ENCODE measurements at regions not wholly inside any gene's neighbourhood (a gene's known extent, or its start where the extent isn't known, plus 50 kb on each side); places are given as distances from the start of the nearest gene placed in this dataset.

DNA sequence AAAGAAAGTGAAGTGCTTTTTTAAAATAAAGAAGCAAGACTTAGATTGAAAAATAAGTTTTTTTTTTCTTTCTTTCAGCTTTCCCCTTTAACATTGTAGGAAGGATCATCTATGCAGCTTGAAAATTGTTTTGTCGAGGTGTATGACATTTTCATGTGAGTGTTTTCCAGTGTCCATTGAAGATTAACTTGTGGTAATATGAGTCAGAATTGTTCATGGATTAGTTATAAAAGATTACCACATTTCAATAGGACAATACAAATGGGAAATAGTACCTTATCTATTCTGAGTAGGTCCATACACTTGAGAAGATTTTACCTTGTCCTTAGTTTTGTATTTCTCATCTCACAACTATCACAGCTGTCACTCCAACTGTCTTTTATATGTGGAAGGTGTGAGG lies 1234.7 kb downstream of the NSUN3 start:
- Histone ChIP-seq H3K27ac (ENCODE audit: low read length) (no peak overlapping the region), H3K27me3 (ENCODE audit: insufficient read depth, low read depth, low read length) (no peaks in the 10 kb centered on the region), H3F3A (ENCODE audit: insufficient read depth, low read length, poor library complexity, severe bottlenecking) (no peaks in the 10 kb centered on the region), H4K20me1 (ENCODE audit: insufficient read depth) (no peaks in the 10 kb centered on the region), H3K79me2 (replicated peaks; ENCODE audit: insufficient read depth, low read length) (no peaks in the 10 kb centered on the region), H3K9me3 (ENCODE audit: low read length) (no peaks in the 10 kb centered on the region), H3K4me2 (ENCODE audit: low read length) (no peak overlapping the region), H3K4me3 (ENCODE audit: low read length) (no peak overlapping the region), H3K36me3 (ENCODE audit: insufficient read depth, low read length) (no peaks in the 10 kb centered on the region), H2AFZ (ENCODE audit: low read depth, low read length) (no peak overlapping the region), H3K9me2 (ENCODE audit: insufficient read depth, low read length) (peaks cover 3% of the 10 kb centered on the region), H3K9ac (ENCODE audit: low read length) (no peak overlapping the region)
- TF ChIP-seq EP300 (conservative IDR thresholded peaks at IDR 0.05; ENCODE audit: poor library complexity, severe bottlenecking) (no peak), RAD21 (conservative IDR thresholded peaks at IDR 0.05) (no peak), MXI1 (conservative IDR thresholded peaks at IDR 0.05; ENCODE audit: poor library complexity, severe bottlenecking) (no peak), POLR2AphosphoS5 (IDR thresholded peaks at IDR 0.05) (no peak), SMC3 (conservative IDR thresholded peaks at IDR 0.05; ENCODE audit: poor library complexity) (no peak), CTCF (IDR thresholded peaks at IDR 0.05; ENCODE audit: poor library complexity, severe bottlenecking) (no peak), TAF1 (IDR thresholded peaks at IDR 0.05; ENCODE audit: low read depth) (no peak), EZH2 (IDR thresholded peaks at IDR 0.05; ENCODE audit: borderline replicate concordance, insufficient read depth, low read length, poor library complexity, severe bottlenecking) (no peak)
- TF ChIP-seq, protein P1, sequence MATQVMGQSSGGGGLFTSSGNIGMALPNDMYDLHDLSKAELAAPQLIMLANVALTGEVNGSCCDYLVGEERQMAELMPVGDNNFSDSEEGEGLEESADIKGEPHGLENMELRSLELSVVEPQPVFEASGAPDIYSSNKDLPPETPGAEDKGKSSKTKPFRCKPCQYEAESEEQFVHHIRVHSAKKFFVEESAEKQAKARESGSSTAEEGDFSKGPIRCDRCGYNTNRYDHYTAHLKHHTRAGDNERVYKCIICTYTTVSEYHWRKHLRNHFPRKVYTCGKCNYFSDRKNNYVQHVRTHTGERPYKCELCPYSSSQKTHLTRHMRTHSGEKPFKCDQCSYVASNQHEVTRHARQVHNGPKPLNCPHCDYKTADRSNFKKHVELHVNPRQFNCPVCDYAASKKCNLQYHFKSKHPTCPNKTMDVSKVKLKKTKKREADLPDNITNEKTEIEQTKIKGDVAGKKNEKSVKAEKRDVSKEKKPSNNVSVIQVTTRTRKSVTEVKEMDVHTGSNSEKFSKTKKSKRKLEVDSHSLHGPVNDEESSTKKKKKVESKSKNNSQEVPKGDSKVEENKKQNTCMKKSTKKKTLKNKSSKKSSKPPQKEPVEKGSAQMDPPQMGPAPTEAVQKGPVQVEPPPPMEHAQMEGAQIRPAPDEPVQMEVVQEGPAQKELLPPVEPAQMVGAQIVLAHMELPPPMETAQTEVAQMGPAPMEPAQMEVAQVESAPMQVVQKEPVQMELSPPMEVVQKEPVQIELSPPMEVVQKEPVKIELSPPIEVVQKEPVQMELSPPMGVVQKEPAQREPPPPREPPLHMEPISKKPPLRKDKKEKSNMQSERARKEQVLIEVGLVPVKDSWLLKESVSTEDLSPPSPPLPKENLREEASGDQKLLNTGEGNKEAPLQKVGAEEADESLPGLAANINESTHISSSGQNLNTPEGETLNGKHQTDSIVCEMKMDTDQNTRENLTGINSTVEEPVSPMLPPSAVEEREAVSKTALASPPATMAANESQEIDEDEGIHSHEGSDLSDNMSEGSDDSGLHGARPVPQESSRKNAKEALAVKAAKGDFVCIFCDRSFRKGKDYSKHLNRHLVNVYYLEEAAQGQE (IDR thresholded peaks at IDR 0.05; ENCODE audit: borderline replicate concordance), result no peak

GRCh38 chr3:95302044-95302443 lies 1239.2 kb downstream of the NSUN3 start:
- no peak overlapping the region for H3K9ac ChIP-seq (ENCODE audit: low read length)
- no peak overlapping the region for H3K4me3 ChIP-seq (ENCODE audit: low read length)
- H2AFZ ChIP-seq (ENCODE audit: low read depth, low read length), result no peak overlapping the region
- H3K27ac ChIP-seq (ENCODE audit: low read length), result no peak overlapping the region
- H3F3A ChIP-seq (ENCODE audit: insufficient read depth, low read length, poor library complexity, severe bottlenecking), result no peaks in the 10 kb centered on the region
- TF ChIP-seq RAD21 (conservative IDR thresholded peaks at IDR 0.05) (no peak), SMC3 (conservative IDR thresholded peaks at IDR 0.05; ENCODE audit: poor library complexity) (no peak), POLR2AphosphoS5 (IDR thresholded peaks at IDR 0.05) (no peak), CTCF (IDR thresholded peaks at IDR 0.05; ENCODE audit: poor library complexity, severe bottlenecking) (no peak), EZH2 (IDR thresholded peaks at IDR 0.05; ENCODE audit: borderline replicate concordance, insufficient read depth, low read length, poor library complexity, severe bottlenecking) (no peak), TAF1 (IDR thresholded peaks at IDR 0.05; ENCODE audit: low read depth) (no peak), EP300 (conservative IDR thresholded peaks at IDR 0.05; ENCODE audit: poor library complexity, severe bottlenecking) (no peak), MXI1 (conservative IDR thresholded peaks at IDR 0.05; ENCODE audit: poor library complexity, severe bottlenecking) (no peak)
- TF ChIP-seq, protein P1 (IDR thresholded peaks at IDR 0.05; ENCODE audit: borderline replicate concordance), result no peak
- no peaks in the 10 kb centered on the region for H3K79me2 ChIP-seq (replicated peaks; ENCODE audit: insufficient read depth, low read length)
- H3K9me3 ChIP-seq (ENCODE audit: low read length), result no peaks in the 10 kb centered on the region
- H3K27me3 ChIP-seq (ENCODE audit: insufficient read depth, low read depth, low read length), result no peaks in the 10 kb centered on the region
- no peaks in the 10 kb centered on the region for H4K20me1 ChIP-seq (ENCODE audit: insufficient read depth)
- H3K4me2 ChIP-seq (ENCODE audit: low read length), result no peak overlapping the region
- no peaks in the 10 kb centered on the region for H3K36me3 ChIP-seq (ENCODE audit: insufficient read depth, low read length)
- peaks cover 3% of the 10 kb centered on the region for H3K9me2 ChIP-seq (ENCODE audit: insufficient read depth, low read length)
